OCI-M1 (cell line): ENCODE measurements at regions not wholly inside any gene's neighbourhood (a gene's known extent, or its start where the extent isn't known, plus 50 kb on each side); places are given as distances from the start of the nearest gene placed in this dataset.

ENCODE experiments used
- DNase-seq: peaks from one replicate; lab custom pipeline; 2025; lab: John Stamatoyannopoulos, UW

GRCh38 chr7:81606078-81606863, 163.6 kb downstream of the HGF start:
- DNase-seq = no peak

- DNase-seq = no peak
Observed at GRCh38 chr7:81605493-81605892, 164.4 kb downstream of the HGF start.

GRCh38 chr7:81604808-81605174, 165.1 kb downstream of the HGF start:
- DNase-seq = no peak

GRCh38 chr7:81604075-81604807, 165.6 kb downstream of the HGF start:
- DNase-seq = no peak

GRCh38 chr7:81600608-81601007, 169.2 kb downstream of the HGF start:
- DNase-seq = no peak

GRCh38 chr7:81598951-81599350, 170.9 kb downstream of the HGF start:
- no peak for DNase-seq

GRCh38 chr7:81594767-81595166, 175.1 kb downstream of the HGF start:
- no peak for DNase-seq

- DNase-seq = no peak
Observed at GRCh38 chr7:81590131-81590530, 179.7 kb downstream of the HGF start.

- peak; percentile 50 for DNase-seq
Observed at GRCh38 chr7:81584667-81585066, 185.2 kb downstream of the HGF start.

- DNase-seq = peak; percentile 77
Observed at GRCh38 chr7:81583882-81584533, 185.8 kb downstream of the HGF start.

GRCh38 chr7:81583090-81583489, 186.8 kb downstream of the HGF start:
- DNase-seq = no peak

GRCh38 chr7:81577642-81578340, 192.1 kb downstream of the HGF start:
- no peak for DNase-seq

- DNase-seq = peak; percentile 40
Observed at GRCh38 chr7:81574723-81575326, 195.0 kb downstream of the HGF start.

- DNase-seq = no peak
Observed at GRCh38 chr7:81573932-81574331, 195.9 kb downstream of the HGF start.

GRCh38 chr7:81573128-81573527, 196.7 kb downstream of the HGF start:
- DNase-seq = peak; percentile 43

- DNase-seq = no peak
Observed at GRCh38 chr7:81562581-81562980, 207.3 kb downstream of the HGF start.

- DNase-seq = no peak
Observed at GRCh38 chr7:81560708-81561107, 209.1 kb downstream of the HGF start.

GRCh38 chr7:81549484-81550016, 220.3 kb downstream of the HGF start:
- DNase-seq = no peak

- DNase-seq = no peak
Observed at GRCh38 chr7:81534996-81535395, 234.9 kb downstream of the HGF start.

- DNase-seq = no peak
Observed at GRCh38 chr7:81534446-81534845, 235.4 kb downstream of the HGF start.

- DNase-seq = no peak
Observed at GRCh38 chr7:81533931-81534330, 235.9 kb downstream of the HGF start.

GRCh38 chr7:81533426-81533825, 236.4 kb downstream of the HGF start:
- DNase-seq = no peak
